Panc1 (cell line): ENCODE measurements at regions not wholly inside any gene's neighbourhood (a gene's known extent, or its start where the extent isn't known, plus 50 kb on each side); places are given as distances from the start of the nearest gene placed in this dataset.

ENCODE experiments used
- CTCF ChIP-seq: fragments of 450-650 bp; IDR thresholded peaks from 2 replicates; pipeline ENCODE4 v1.5.1; 2017; ENCODE audit warnings: mild to moderate bottlenecking
- TCF7L2 ChIP-seq: IDR thresholded peaks from 2 replicates; pipeline ENCODE4 v1.6.1; 2011; ENCODE audit warnings: mild to moderate bottlenecking, low read depth, low read length, inconsistent platforms

DNA sequence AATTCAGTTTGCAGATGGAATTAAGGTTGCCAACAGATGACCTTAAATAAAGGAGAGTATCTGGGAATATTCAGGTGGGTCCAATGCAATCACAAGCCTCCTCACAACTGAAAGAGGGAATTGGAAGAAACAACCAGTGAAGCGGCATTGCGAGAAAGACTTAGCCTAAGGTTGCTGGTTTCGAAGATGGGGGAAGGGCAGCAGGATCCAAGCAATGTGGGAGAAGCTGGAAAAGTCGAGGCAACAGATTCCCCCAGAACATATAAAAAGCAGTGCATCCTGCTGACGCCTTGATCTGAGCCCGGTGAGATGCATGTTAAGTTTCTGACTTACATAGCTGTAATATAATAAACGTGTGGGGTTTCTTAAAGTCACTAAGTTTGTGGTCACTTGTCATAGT is 162.5 kb downstream of the NDUFA10 start:
- TF ChIP-seq CTCF = no peak
- TF ChIP-seq TCF7L2 = no peak
